ENCODE measurements at regions not wholly inside any gene's neighbourhood (a gene's known extent, or its start where the extent isn't known, plus 50 kb on each side); places are given as distances from the start of the nearest gene placed in this dataset.

DNA sequence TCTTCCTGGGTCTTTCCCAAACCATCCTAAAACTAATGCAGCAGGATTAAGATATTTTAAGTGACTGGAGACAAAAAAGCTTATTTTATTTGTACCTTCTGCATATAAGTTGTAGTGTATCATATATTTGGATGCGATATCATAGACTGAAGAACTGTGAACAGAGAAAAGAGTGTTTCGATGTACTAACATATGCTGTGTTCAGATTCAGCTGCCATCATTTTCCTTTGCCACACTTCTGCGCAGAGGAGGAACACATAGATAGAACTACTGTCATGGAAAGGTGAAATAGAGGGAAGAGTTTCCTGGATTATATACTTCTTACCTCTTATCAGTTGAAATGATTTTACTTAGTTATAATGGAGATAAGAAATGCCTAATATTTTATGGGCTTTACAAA is 95.5 kb upstream of the CNTN3 start (continued):
- TF ChIP-seq, protein P1, sequence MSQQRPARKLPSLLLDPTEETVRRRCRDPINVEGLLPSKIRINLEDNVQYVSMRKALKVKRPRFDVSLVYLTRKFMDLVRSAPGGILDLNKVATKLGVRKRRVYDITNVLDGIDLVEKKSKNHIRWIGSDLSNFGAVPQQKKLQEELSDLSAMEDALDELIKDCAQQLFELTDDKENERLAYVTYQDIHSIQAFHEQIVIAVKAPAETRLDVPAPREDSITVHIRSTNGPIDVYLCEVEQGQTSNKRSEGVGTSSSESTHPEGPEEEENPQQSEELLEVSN (IDR thresholded peaks at IDR 0.05; ENCODE audit: borderline replicate concordance, low read depth) = no peak
- TF ChIP-seq, protein P2, sequence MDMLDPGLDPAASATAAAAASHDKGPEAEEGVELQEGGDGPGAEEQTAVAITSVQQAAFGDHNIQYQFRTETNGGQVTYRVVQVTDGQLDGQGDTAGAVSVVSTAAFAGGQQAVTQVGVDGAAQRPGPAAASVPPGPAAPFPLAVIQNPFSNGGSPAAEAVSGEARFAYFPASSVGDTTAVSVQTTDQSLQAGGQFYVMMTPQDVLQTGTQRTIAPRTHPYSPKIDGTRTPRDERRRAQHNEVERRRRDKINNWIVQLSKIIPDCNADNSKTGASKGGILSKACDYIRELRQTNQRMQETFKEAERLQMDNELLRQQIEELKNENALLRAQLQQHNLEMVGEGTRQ (IDR thresholded peaks at IDR 0.05) = no peak
- TF ChIP-seq SMC3 (IDR thresholded peaks at IDR 0.05) (no peak), CBX8 (IDR thresholded peaks at IDR 0.05) (no peak), FOSB (CRISPR knock-in tag; IDR thresholded peaks at IDR 0.05) (no peak)

DNA sequence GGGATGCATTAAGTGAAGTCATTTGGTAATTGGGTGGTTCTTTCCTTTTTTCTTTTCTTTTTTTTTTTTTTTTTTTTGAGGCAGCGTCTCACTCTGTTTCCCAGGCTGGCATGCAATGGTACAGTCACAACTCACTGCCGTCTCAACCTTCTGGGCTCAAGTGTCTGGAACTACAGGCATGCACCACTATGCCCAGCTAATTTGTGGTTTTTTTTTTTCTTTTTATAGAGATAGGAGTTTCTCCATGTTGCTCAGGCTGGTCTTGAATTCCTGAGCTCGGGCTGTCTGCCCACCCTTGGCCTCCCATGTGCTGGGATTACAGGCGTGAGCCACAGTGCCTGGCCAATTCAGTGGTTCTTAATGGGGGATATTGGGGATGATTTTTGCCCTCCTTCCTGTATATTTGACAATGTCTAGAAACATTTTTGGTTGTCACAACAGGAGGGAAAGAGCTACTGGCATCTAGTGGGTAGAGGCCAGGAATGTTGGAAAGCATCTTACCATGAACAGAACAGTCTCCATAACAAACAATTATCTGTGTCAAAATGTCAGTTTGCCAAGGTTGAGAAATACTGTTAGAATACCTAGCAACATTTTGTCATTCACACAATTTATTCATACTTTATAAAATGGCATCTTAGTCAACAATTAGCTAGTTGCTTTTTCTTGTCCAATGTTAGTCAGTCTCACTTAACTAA is 79.4 kb upstream of the CNTN3 start:
- no peak for DNase-seq (ENCODE audit: low read depth in 1 of 2, low spot score in 1 of 2)
- Histone ChIP-seq H3K4me2 (no peak overlapping the region), H3K27ac (no peak overlapping the region), H3K4me1 (no peaks in the 10 kb centered on the region), H3K9me3 (no peaks in the 10 kb centered on the region), H3K4me3 (no peak overlapping the region)
- FAIRE-seq = no peak
- ChIA-PET POLR2A (no interaction called here), CTCF (no interaction called here)
- TF ChIP-seq NPAS2 (CRISPR knock-in tag; IDR thresholded peaks at IDR 0.05; ENCODE audit: borderline replicate concordance) (no peak), EHMT2 (IDR thresholded peaks at IDR 0.05; ENCODE audit: low read depth) (no peak), RAD21 (conservative IDR thresholded peaks at IDR 0.05 in 1 of 2, IDR thresholded peaks at IDR 0.05 in 1 of 2) (no peak), BHLHE40 (IDR thresholded peaks at IDR 0.05; ENCODE audit: low read depth, low read length) (no peak), RARB (CRISPR knock-in tag; IDR thresholded peaks at IDR 0.05) (no peak), POLR2AphosphoS2 (conservative IDR thresholded peaks at IDR 0.05; ENCODE audit: low read length) (no peak), ZSCAN20 (CRISPR knock-in tag; IDR thresholded peaks at IDR 0.05) (no peak), MAFK (IDR thresholded peaks at IDR 0.05; ENCODE audit: partially characterized antibody) (no peak), CEBPB (IDR thresholded peaks at IDR 0.05) (no peak), CBX8 (IDR thresholded peaks at IDR 0.05) (no peak)
- WGBS (ENCODE audit: missing lambda C conversion rate) = 15% methylated on average over 4 of the region's 4 CpGs
- ATAC-seq = no peak

DNA sequence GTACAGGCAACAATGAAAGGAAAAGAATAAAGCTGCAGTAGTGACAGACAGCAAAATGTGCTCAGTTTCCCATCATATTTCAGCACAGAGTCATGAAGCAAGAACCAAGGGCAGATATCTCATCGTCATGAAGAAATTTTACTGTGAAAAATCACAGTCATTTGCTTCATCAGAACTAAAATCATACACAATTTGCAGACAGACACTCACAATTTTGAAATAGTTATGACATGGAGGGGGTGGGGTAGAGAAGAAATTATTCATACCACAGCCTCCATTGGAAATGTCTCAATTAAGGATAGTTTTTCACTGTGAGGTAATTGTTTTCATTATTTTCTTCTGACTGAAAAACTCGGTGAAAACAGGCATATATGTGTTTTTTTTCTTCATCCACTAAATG is 78.8 kb upstream of the CNTN3 start:
- no peak for DNase-seq (ENCODE audit: low read depth in 1 of 2, low spot score in 1 of 2)
- POLR2A ChIA-PET = no interaction called here
- CTCF ChIA-PET = no interaction called here
- 3% methylated on average over 2 of the region's 2 CpGs for WGBS (ENCODE audit: missing lambda C conversion rate)
- no peak for ATAC-seq
- no peaks in the 10 kb centered on the region for H3K9me3 ChIP-seq
- H3K4me1 ChIP-seq = no peaks in the 10 kb centered on the region
- no peak overlapping the region for H3K4me2 ChIP-seq
- TF ChIP-seq CHD4 (IDR thresholded peaks at IDR 0.05; ENCODE audit: borderline replicate concordance) (no peak), MAFK (IDR thresholded peaks at IDR 0.05; ENCODE audit: partially characterized antibody) (no peak), NPAS2 (CRISPR knock-in tag; IDR thresholded peaks at IDR 0.05; ENCODE audit: borderline replicate concordance) (no peak), BHLHE40 (IDR thresholded peaks at IDR 0.05; ENCODE audit: low read depth, low read length) (no peak), HOXB5 (CRISPR knock-in tag; IDR thresholded peaks at IDR 0.05) (no peak), POLR2A (IDR thresholded peaks at IDR 0.05; ENCODE audit: low read length) (no peak), ZNF302 (CRISPR knock-in tag; IDR thresholded peaks at IDR 0.05) (no peak), HOXA7 (CRISPR knock-in tag; IDR thresholded peaks at IDR 0.05) (no peak), KDM5A (IDR thresholded peaks at IDR 0.05) (no peak), RARB (CRISPR knock-in tag; IDR thresholded peaks at IDR 0.05) (no peak), JUN (IDR thresholded peaks at IDR 0.05) (no peak), CBX2 (IDR thresholded peaks at IDR 0.05; ENCODE audit: borderline replicate concordance, low read depth) (no peak)
- TF ChIP-seq, protein P3, sequence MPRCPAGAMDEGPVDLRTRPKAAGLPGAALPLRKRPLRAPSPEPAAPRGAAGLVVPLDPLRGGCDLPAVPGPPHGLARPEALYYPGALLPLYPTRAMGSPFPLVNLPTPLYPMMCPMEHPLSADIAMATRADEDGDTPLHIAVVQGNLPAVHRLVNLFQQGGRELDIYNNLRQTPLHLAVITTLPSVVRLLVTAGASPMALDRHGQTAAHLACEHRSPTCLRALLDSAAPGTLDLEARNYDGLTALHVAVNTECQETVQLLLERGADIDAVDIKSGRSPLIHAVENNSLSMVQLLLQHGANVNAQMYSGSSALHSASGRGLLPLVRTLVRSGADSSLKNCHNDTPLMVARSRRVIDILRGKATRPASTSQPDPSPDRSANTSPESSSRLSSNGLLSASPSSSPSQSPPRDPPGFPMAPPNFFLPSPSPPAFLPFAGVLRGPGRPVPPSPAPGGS (IDR thresholded peaks at IDR 0.05) = no peak
- no peak for FAIRE-seq
- no peak overlapping the region for H3K4me3 ChIP-seq
- no peak overlapping the region for H3K27ac ChIP-seq
